Activated B cell treated with CpG ODN at 0.5 μM for 24 hours (primary cell): ENCODE measurements at regions not wholly inside any gene's neighbourhood (a gene's known extent, or its start where the extent isn't known, plus 50 kb on each side); places are given as distances from the start of the nearest gene placed in this dataset.

Source experiments
- ATAC-seq: fragments of 200-7000 bp; cut with Tn5 transposase; one replicate; pipeline ENCODE4 v1.10.0; 2021; ENCODE audit warnings: low read depth, mild to moderate bottlenecking, moderate library complexity
- CTCF ChIA-PET: fragments of 350-600 bp; sonication (Branson Sonifier 250); formaldehyde crosslinking; loops from one replicate; lab custom pipeline; 2021; ENCODE audit warnings: antibody characterized with exemption; lab: Charles Lee
- POLR2A ChIA-PET: fragments of 350-600 bp; sonication (Branson Sonifier 250); formaldehyde crosslinking; loops from one replicate; lab custom pipeline; 2021; ENCODE audit warnings: antibody characterized with exemption; lab: Charles Lee
- DNase-seq: peaks from one replicate; pipeline ENCODE4 v3.0.0; 2022
- H3K27ac Mint-ChIP-seq: one replicate; pipeline ENCODE4 v1.8.0; 2020; ENCODE audit warnings: mixed read lengths
- H3K27me3 Mint-ChIP-seq: one replicate; pipeline ENCODE4 v1.8.0; 2021; ENCODE audit warnings: mixed read lengths
- H3K36me3 Mint-ChIP-seq: one replicate; pipeline ENCODE4 v1.8.0; 2021; ENCODE audit warnings: low read depth, mixed read lengths
- H3K4me1 Mint-ChIP-seq: one replicate; pipeline ENCODE4 v1.8.0; 2021; ENCODE audit warnings: mixed read lengths
- H3K4me3 Mint-ChIP-seq: one replicate; pipeline ENCODE4 v1.8.0; 2020; ENCODE audit warnings: mild to moderate bottlenecking, mixed read lengths
- H3K9me3 Mint-ChIP-seq: one replicate; pipeline ENCODE4 v1.8.0; 2020; ENCODE audit warnings: mixed read lengths
- CTCF ChIP-seq: fragments of 200-600 bp; IDR thresholded peaks from one replicate; pipeline ENCODE4 v1.8.0; 2022; ENCODE audit warnings: antibody characterized with exemption, mild to moderate bottlenecking
- intact Hi-C: fragments of 100-400 bp; cut with micrococcal nuclease; formaldehyde crosslinking; loops from one replicate; pipeline ENCODE4 v1.15.1; 2024

- H3K27ac Mint-ChIP-seq: peak overlapping the region; percentile 41
- TF ChIP-seq CTCF: no peak
- POLR2A ChIA-PET: no interaction called here
- intact Hi-C loops: loop anchor here (10.0 kb wide), 1 partner anchor 143 kb away; the partner anchor contains the start of gene RBBP8
- H3K4me3 Mint-ChIP-seq: no peak overlapping the region
- peaks cover 22% of the 10 kb centered on the region for H3K4me1 Mint-ChIP-seq
- CTCF ChIA-PET: interaction anchor here (1.0 kb wide), 1 partner anchor 334 kb away, joined by 3 read pairs; no protein-coding TSS in a partner anchor
- H3K9me3 Mint-ChIP-seq: no peaks in the 10 kb centered on the region
- no peaks in the 10 kb centered on the region for H3K36me3 Mint-ChIP-seq
- no peaks in the 10 kb centered on the region for H3K27me3 Mint-ChIP-seq
- DNase-seq (no peak), ATAC-seq (peak; percentile 25)
These were observed 57.6 kb upstream of the CABLES1 start for GRCh38 chr18:23077493-23078256.

- no peaks in the 10 kb centered on the region for H3K36me3 Mint-ChIP-seq
- peaks cover 7% of the 10 kb centered on the region for H3K27me3 Mint-ChIP-seq
- no peak for ATAC-seq
- TF ChIP-seq CTCF: no peak
- POLR2A ChIA-PET: no interaction called here
- CTCF ChIA-PET: no interaction called here
- H3K4me3 Mint-ChIP-seq: no peak overlapping the region
- DNase-seq: no peak
- no peaks in the 10 kb centered on the region for H3K9me3 Mint-ChIP-seq
- no peak overlapping the region for H3K27ac Mint-ChIP-seq
- intact Hi-C loops: no loop called here
- H3K4me1 Mint-ChIP-seq: no peaks in the 10 kb centered on the region
These were observed 50.2 kb upstream of the CABLES1 start for GRCh38 chr18:23085066-23085465.
